ENCODE measurements at regions not wholly inside any gene's neighbourhood (a gene's known extent, or its start where the extent isn't known, plus 50 kb on each side); places are given as distances from the start of the nearest gene placed in this dataset.

DNA sequence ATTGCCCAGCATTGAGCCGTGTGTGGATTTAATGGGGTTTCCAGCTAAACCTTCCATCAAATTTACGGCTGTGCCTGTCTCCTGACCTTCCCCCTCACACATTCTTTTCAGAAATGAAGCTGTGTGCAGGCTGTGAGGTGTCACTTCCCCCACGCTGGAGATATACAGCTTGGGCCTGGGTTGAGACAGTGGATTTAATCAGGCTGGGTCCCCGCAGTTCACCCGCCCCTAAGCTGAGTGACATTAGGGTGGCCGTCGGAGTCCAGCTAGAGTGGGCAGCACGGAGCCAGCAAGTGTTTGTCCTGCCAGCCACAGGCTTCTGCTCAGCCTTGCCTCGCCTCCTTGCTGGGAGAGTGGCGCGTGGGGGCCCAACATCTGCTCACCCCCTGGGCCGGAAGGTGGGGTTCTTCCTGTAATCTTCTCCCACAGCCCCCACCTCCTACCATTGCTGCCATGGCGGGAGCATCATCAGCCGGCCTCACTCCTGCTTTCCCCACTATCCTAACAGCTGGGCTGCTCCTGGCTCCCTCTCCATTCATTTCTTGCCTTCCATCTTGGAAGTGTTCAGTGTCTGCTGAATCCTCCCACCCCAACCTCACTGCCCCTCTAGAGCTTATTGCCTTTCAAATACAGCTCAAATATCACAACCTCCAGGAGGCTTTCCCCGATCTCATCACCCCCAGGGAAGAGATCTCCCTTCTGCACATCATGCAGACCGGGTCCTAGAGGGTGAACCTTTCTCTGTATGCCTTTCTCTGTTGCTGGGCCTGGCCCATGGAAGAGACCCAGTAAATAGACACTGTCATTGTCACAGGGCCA is 149.0 kb downstream of the GLI2 start:
- TF ChIP-seq POLR2AphosphoS5 (IDR thresholded peaks at IDR 0.05; ENCODE audit: low read depth, low read length) (no peak), RAD21 (IDR thresholded peaks at IDR 0.05; ENCODE audit: low read depth) (no peak), SRF (IDR thresholded peaks at IDR 0.05; ENCODE audit: low read depth) (no peak), YY1 (IDR thresholded peaks at IDR 0.05; ENCODE audit: extremely low read depth, insufficient replicate concordance, low read depth, low read length) (no peak), TCF7L2 (IDR thresholded peaks at IDR 0.05; ENCODE audit: borderline replicate concordance, extremely low read depth, insufficient read depth, insufficient read length) (no peak), EZH2 (IDR thresholded peaks at IDR 0.05) (no peak), CEBPB (IDR thresholded peaks at IDR 0.05; ENCODE audit: low read depth) (no peak), POLR2A (IDR thresholded peaks at IDR 0.05; ENCODE audit: borderline replicate concordance, extremely low read depth, insufficient read depth, insufficient read length) (no peak), EZH2phosphoT487 (IDR thresholded peaks at IDR 0.05; ENCODE audit: borderline replicate concordance) (no peak), CBX3 (IDR thresholded peaks at IDR 0.05; ENCODE audit: low read depth) (no peak), ZNF274 (IDR thresholded peaks at IDR 0.05; ENCODE audit: low read depth, low read length) (no peak)
- TF ChIP-seq, protein P1, sequence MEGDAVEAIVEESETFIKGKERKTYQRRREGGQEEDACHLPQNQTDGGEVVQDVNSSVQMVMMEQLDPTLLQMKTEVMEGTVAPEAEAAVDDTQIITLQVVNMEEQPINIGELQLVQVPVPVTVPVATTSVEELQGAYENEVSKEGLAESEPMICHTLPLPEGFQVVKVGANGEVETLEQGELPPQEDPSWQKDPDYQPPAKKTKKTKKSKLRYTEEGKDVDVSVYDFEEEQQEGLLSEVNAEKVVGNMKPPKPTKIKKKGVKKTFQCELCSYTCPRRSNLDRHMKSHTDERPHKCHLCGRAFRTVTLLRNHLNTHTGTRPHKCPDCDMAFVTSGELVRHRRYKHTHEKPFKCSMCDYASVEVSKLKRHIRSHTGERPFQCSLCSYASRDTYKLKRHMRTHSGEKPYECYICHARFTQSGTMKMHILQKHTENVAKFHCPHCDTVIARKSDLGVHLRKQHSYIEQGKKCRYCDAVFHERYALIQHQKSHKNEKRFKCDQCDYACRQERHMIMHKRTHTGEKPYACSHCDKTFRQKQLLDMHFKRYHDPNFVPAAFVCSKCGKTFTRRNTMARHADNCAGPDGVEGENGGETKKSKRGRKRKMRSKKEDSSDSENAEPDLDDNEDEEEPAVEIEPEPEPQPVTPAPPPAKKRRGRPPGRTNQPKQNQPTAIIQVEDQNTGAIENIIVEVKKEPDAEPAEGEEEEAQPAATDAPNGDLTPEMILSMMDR (IDR thresholded peaks at IDR 0.05 in 2 of 3, conservative IDR thresholded peaks at IDR 0.05 in 1 of 3; ENCODE audit: borderline replicate concordance in 1 of 3, insufficient read depth in 1 of 3, low read depth in 2 of 3, low read length in 2 of 3): no peak
- TF ChIP-seq, protein P2, sequence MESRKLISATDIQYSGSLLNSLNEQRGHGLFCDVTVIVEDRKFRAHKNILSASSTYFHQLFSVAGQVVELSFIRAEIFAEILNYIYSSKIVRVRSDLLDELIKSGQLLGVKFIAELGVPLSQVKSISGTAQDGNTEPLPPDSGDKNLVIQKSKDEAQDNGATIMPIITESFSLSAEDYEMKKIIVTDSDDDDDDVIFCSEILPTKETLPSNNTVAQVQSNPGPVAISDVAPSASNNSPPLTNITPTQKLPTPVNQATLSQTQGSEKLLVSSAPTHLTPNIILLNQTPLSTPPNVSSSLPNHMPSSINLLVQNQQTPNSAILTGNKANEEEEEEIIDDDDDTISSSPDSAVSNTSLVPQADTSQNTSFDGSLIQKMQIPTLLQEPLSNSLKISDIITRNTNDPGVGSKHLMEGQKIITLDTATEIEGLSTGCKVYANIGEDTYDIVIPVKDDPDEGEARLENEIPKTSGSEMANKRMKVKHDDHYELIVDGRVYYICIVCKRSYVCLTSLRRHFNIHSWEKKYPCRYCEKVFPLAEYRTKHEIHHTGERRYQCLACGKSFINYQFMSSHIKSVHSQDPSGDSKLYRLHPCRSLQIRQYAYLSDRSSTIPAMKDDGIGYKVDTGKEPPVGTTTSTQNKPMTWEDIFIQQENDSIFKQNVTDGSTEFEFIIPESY (IDR thresholded peaks at IDR 0.05; ENCODE audit: extremely low read depth, insufficient replicate concordance, low read length): no peak
- TF ChIP-seq, protein P3, sequence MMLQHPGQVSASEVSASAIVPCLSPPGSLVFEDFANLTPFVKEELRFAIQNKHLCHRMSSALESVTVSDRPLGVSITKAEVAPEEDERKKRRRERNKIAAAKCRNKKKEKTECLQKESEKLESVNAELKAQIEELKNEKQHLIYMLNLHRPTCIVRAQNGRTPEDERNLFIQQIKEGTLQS (IDR thresholded peaks at IDR 0.05): no peak
